Activated CD8-positive, alpha-beta memory T cell treated with anti-CD3 and anti-CD28 coated beads, Interleukin-2, amount 50 U/mL, for 4 hours (primary cell): ENCODE measurements at regions not wholly inside any gene's neighbourhood (a gene's known extent, or its start where the extent isn't known, plus 50 kb on each side); places are given as distances from the start of the nearest gene placed in this dataset.
"Not testable (repeated sequence)": the region's sequence is repeated elsewhere in the genome, so short reads cannot be mapped to it uniquely, and the experiment has no call there.

Experiments
- DNase-seq: peaks from one replicate; pipeline ENCODE4 v3.0.0-alpha.2; 2020

GRCh38 chr9:41367301-41367700, 178.2 kb upstream of the ZNG1F start:
- DNase-seq = not testable (repeated sequence)

GRCh38 chr9:41361790-41362189, 172.7 kb upstream of the ZNG1F start:
- not testable (repeated sequence) for DNase-seq

- DNase-seq = peak; percentile 36
Measured at GRCh38 chr9:41359116-41359515, 170.0 kb upstream of the ZNG1F start.

- peak; percentile 81 for DNase-seq
Measured at GRCh38 chr9:41358682-41359081, 169.6 kb upstream of the ZNG1F start.

- not testable (repeated sequence) for DNase-seq
Measured at GRCh38 chr9:41357918-41358404, 168.8 kb upstream of the ZNG1F start.

- not testable (repeated sequence) for DNase-seq
Measured at GRCh38 chr9:41357350-41357748, 168.2 kb upstream of the ZNG1F start.

GRCh38 chr9:41356588-41357349, 167.7 kb upstream of the ZNG1F start:
- DNase-seq = peak; percentile 85

- not testable (repeated sequence) for DNase-seq
Measured at GRCh38 chr9:41355712-41356450, 166.8 kb upstream of the ZNG1F start.

GRCh38 chr9:41354978-41355377, 165.9 kb upstream of the ZNG1F start:
- peak; percentile 29 for DNase-seq

- DNase-seq = not testable (repeated sequence)
Measured at GRCh38 chr9:41354060-41354934, 165.2 kb upstream of the ZNG1F start.

- not testable (repeated sequence) for DNase-seq
Measured at GRCh38 chr9:41353026-41353425, 163.9 kb upstream of the ZNG1F start.

GRCh38 chr9:41352390-41352789, 163.3 kb upstream of the ZNG1F start:
- DNase-seq = not testable (repeated sequence)

GRCh38 chr9:41347893-41348292, 158.8 kb upstream of the ZNG1F start:
- DNase-seq = not testable (repeated sequence)

- not testable (repeated sequence) for DNase-seq
Measured at GRCh38 chr9:41332562-41332961, 143.4 kb upstream of the ZNG1F start.

GRCh38 chr9:41321277-41321676, 132.2 kb upstream of the ZNG1F start:
- not testable (repeated sequence) for DNase-seq

- DNase-seq = not testable (repeated sequence)
Measured at GRCh38 chr9:41308953-41309352, 119.8 kb upstream of the ZNG1F start.

GRCh38 chr9:41285744-41286143, 96.6 kb upstream of the ZNG1F start:
- DNase-seq = not testable (repeated sequence)

- DNase-seq = not testable (repeated sequence)
Measured at GRCh38 chr9:41280299-41281238, 91.5 kb upstream of the ZNG1F start.

GRCh38 chr9:41279437-41279836, 90.3 kb upstream of the ZNG1F start:
- DNase-seq = not testable (repeated sequence)

- DNase-seq = not testable (repeated sequence)
Measured at GRCh38 chr9:41279033-41279432, 89.9 kb upstream of the ZNG1F start.

- peak; percentile 71 for DNase-seq
Measured at GRCh38 chr9:41273549-41274267, 84.6 kb upstream of the ZNG1F start.
